AG04450 (cell line): ENCODE measurements at regions not wholly inside any gene's neighbourhood (a gene's known extent, or its start where the extent isn't known, plus 50 kb on each side); places are given as distances from the start of the nearest gene placed in this dataset.

Experiments
- CTCF ChIA-PET: fragments of 300-600, 350-600 bp; formaldehyde crosslinking; extraction: SDS; loops from one replicate; lab custom pipeline; 2022; ENCODE audit warnings: antibody characterized with exemption, inconsistent platforms; lab: Charles Lee
- POLR2A ChIA-PET: fragments of 350-600 bp; formaldehyde crosslinking; extraction: SDS; loops from one replicate; lab custom pipeline; 2021; ENCODE audit warnings: antibody characterized with exemption, inconsistent platforms; lab: Yijun Ruan, JAX
- DNase-seq: peaks from one replicate; pipeline ENCODE4 v3.0.0-alpha.2; 2011; ENCODE audit warnings: low read depth, low spot score
- H3K27ac ChIP-seq: one replicate; pipeline ENCODE4 v1.5.1; 2012; ENCODE audit warnings: low read depth, low read length, control low read depth
- H3K27me3 ChIP-seq: one replicate; pipeline ENCODE4 v1.6.0; 2012; ENCODE audit warnings: low read length; ENCODE audit not compliant: control insufficient read depth, insufficient read depth
- H3K4me3 ChIP-seq: 2 replicates; pipeline ENCODE4 v1.5.1; 2011; ENCODE audit warnings: mild to moderate bottlenecking, low read depth, low read length, control low read depth
- H3K9me3 ChIP-seq: 2 replicates; pipeline ENCODE4 v1.5.1; 2012; ENCODE audit warnings: low read length; ENCODE audit not compliant: control insufficient read depth, insufficient read depth
- TF ChIP-seq, protein P1 (sequence below): IDR thresholded peaks from 2 replicates; pipeline ENCODE4 v1.5.1; 2011; ENCODE audit warnings: low read depth, low read length, control low read depth, inconsistent platforms

DNA sequence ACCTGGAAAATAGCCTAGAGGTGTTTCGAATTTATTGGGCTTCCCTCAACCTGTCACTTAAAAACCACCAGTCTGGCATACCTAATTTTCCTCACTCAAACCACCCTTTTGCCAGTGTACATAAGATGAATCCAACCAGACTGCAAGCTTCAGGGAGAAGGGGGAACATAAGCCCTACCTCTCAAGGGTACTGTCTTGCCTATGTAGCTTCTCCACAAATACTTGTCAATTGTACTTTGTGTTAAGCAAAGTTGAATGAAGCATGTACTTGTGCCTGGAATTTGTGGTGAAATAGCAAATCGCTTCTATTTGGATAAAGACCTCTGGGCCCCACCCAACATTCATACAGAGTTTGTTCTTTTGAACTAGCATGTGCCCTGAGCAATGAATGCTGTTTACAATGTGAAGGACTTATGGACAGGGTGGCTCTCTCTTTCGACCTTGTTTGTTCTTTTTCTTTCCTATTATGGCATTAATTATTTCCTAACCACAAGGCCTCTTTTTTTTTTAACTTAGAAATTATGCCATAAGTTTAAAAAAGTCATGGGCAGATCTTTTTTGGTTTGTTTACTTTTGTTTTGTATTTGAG lies 580.2 kb downstream of the EBF1 start:
- POLR2A ChIA-PET, result no interaction called here
- Histone ChIP-seq H3K27me3 (no peaks in the 10 kb centered on the region), H3K27ac (no peak overlapping the region), H3K9me3 (no peaks in the 10 kb centered on the region), H3K4me3 (no peak overlapping the region)
- TF ChIP-seq, protein P1, sequence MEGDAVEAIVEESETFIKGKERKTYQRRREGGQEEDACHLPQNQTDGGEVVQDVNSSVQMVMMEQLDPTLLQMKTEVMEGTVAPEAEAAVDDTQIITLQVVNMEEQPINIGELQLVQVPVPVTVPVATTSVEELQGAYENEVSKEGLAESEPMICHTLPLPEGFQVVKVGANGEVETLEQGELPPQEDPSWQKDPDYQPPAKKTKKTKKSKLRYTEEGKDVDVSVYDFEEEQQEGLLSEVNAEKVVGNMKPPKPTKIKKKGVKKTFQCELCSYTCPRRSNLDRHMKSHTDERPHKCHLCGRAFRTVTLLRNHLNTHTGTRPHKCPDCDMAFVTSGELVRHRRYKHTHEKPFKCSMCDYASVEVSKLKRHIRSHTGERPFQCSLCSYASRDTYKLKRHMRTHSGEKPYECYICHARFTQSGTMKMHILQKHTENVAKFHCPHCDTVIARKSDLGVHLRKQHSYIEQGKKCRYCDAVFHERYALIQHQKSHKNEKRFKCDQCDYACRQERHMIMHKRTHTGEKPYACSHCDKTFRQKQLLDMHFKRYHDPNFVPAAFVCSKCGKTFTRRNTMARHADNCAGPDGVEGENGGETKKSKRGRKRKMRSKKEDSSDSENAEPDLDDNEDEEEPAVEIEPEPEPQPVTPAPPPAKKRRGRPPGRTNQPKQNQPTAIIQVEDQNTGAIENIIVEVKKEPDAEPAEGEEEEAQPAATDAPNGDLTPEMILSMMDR, result no peak
- CTCF ChIA-PET, result no interaction called here
- no peak for DNase-seq

DNA sequence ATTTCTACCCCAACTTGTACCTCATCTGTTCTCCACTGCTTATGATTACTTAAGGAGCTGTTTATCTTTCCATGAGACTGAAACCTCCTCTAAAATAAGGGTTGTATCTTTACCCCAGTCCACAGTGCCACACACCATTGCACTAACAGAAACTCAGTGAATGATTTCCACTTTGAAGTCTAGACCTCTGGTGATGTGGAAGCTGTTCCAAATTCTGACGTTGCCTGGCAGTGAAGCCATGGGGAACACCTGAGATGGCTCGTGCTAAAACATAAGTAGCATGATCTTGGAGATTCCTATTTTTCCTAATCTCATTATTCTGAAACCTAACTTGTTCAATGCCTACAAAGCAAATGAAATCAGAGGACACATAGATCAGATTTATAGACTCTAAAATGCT lies 583.2 kb downstream of the EBF1 start:
- CTCF ChIA-PET, result no interaction called here
- DNase-seq, result no peak
- H3K27me3 ChIP-seq, result no peaks in the 10 kb centered on the region

DNA sequence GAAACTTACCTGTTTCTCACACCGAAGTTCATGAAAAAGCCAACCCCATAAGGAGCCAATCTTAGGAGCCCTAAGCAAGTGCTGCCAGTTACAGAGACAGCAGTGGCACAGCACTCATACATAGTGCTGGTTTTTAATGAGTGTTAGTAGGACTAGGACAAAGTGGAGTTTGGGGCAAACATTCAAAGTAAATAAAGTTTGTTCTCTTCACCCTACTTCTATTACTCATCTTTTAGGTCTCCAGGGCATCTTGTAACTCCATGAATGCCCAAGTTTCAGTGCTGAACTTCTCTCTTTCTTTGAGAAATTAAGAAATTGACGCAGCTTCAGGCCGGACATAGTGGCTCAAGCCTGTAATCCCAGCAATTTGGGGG lies 584.7 kb downstream of the EBF1 start:
- ChIA-PET CTCF (no interaction called here), POLR2A (no interaction called here)
- no peak overlapping the region for H3K4me3 ChIP-seq
- no peaks in the 10 kb centered on the region for H3K9me3 ChIP-seq
- TF ChIP-seq, protein P1, result no peak
- no peak for DNase-seq
- H3K27me3 ChIP-seq, result no peaks in the 10 kb centered on the region
- no peak overlapping the region for H3K27ac ChIP-seq

More for the DNA sequence above, 583.2 kb downstream of the EBF1 start:
- no peak overlapping the region for H3K4me3 ChIP-seq
- H3K9me3 ChIP-seq, result no peaks in the 10 kb centered on the region
- TF ChIP-seq, protein P1, result no peak
- H3K27ac ChIP-seq, result no peak overlapping the region
- POLR2A ChIA-PET, result no interaction called here

DNA sequence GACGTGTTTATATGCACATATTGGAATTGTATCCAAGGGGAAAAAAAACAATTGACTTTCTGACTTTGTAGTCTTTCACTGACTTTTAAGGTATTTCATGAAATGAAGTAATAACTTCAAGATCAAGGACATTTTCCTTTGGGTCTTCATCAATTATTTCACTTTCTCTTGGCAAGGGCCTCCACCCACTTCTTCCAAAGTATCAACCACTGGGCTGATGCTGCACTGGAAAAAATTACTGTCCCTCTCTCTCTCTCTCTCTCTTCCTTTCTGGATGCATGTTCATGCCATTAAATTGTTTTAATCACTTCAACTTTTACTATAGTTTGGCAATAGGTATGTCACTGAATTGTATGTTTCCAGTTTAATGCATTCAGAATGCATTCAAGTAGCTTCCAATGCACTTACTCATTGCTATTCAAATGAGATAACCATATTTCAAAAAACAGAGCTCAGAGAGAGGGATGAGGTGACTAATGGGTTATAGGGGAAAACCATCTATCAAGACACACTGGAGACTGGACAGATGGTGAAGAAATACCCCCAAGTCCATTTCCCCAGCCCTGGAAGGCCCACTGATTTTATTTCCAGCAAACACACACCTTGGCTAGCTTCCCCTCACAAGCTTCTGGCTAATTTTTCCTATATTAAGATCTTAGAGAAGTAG lies 585.3 kb downstream of the EBF1 start:
- Histone ChIP-seq H3K27me3 (no peaks in the 10 kb centered on the region), H3K4me3 (no peak overlapping the region), H3K27ac (no peak overlapping the region), H3K9me3 (no peaks in the 10 kb centered on the region)
- DNase-seq, result no peak
- ChIA-PET POLR2A (no interaction called here), CTCF (no interaction called here)
- TF ChIP-seq, protein P1, result no peak

DNA sequence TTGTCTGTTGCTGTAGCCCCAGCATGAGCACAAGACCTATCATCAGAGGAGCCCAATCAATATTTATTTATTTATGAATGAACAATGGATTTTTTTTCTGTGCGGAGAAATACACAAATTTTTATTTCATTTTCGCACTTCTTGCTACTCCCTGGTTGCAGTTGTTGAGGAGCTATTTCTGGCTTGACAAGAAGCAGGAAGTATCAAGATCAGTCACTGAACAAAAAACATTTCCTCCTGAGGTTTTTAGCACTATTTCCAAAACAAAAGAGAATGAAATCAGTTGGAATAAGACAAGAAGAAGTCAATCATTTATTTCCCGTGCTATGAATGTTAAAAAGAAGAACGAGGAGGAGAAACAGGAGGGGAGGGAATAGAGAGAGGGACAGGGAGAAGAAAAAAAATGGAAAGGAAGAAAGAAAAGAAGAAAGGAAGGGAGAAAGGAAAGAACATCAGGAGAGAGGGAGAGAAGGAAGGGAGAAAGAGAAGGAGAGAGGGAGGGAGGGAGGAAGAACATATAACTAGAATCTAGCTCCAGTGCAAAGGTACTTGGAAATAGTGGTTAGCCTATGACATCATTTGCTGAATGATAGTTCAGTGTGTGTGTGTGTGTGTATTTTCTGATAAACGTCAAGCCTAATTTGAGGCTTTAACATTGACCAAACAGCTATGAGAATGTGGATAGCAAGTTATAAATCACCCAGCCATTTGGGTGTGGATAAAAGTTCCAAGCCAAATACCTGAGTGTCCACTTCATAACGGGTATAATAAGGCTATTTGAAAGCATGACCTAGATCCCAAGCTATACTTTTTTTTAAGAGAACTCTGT lies 586.0 kb downstream of the EBF1 start:
- no peaks in the 10 kb centered on the region for H3K9me3 ChIP-seq
- no peaks in the 10 kb centered on the region for H3K27me3 ChIP-seq
- POLR2A ChIA-PET, result no interaction called here
- CTCF ChIA-PET, result no interaction called here
- H3K27ac ChIP-seq, result no peak overlapping the region
- H3K4me3 ChIP-seq, result no peak overlapping the region
- TF ChIP-seq, protein P1, result no peak
- DNase-seq, result no peak
